ENCODE measurements at regions not wholly inside any gene's neighbourhood (a gene's known extent, or its start where the extent isn't known, plus 50 kb on each side); places are given as distances from the start of the nearest gene placed in this dataset.
A peak's percentile ranks its signal among the peaks of the same experiment; 100 is the strongest.

DNA sequence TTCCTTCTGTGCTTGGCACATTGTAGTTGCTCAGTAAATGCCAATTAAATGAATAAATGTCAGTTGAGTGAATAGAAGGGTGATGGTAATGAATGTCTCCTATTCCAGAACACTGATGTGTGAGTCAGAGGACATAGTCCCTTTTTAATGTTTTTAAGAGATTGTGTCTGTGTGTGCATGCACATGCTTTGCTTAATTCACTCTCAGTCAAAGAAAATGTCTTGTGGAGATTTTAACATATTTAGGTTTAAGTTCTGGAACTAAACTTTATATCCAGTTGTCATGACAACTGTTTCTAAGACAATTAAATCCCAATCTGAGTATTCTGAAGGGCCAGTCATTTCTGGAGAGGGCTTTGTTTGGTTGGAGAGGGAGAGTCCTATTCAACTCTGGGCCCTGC, 255.3 kb upstream of the CDH11 start:
- Histone ChIP-seq H3K36me3 (ENCODE audit: control insufficient read depth, insufficient read depth, low read length) (no peaks in the 10 kb centered on the region), H3K27me3 (ENCODE audit: control insufficient read depth, insufficient read depth, low read length) (no peaks in the 10 kb centered on the region), H3K4me3 (ENCODE audit: low read depth, low read length) (no peak overlapping the region)
- DNase-seq (ENCODE audit: low read depth) (peak; percentile 33), FAIRE-seq (no peak)
- TF ChIP-seq, protein P1, sequence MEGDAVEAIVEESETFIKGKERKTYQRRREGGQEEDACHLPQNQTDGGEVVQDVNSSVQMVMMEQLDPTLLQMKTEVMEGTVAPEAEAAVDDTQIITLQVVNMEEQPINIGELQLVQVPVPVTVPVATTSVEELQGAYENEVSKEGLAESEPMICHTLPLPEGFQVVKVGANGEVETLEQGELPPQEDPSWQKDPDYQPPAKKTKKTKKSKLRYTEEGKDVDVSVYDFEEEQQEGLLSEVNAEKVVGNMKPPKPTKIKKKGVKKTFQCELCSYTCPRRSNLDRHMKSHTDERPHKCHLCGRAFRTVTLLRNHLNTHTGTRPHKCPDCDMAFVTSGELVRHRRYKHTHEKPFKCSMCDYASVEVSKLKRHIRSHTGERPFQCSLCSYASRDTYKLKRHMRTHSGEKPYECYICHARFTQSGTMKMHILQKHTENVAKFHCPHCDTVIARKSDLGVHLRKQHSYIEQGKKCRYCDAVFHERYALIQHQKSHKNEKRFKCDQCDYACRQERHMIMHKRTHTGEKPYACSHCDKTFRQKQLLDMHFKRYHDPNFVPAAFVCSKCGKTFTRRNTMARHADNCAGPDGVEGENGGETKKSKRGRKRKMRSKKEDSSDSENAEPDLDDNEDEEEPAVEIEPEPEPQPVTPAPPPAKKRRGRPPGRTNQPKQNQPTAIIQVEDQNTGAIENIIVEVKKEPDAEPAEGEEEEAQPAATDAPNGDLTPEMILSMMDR (IDR thresholded peaks at IDR 0.05; ENCODE audit: insufficient read depth, low read length, severe bottlenecking) = no peak

DNA sequence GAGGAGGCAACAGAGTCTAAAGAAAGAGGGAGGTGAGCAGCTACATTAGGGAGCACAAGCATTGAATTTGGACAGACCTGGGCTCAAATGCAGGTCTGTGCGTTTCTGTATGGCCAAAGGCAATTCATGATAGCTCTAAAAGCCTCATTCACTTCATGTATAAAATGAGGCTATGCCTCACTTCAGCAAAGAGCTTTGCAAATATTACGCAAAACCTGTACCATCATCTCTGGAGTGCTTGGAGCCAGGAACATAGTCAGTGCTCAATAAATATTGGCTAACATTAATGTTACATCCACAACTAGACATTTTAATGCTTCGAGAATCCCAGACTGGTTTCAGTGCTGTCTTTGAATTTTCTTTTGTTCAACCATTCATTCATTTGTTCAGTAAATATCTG, 254.7 kb upstream of the CDH11 start:
- FAIRE-seq = no peak
- DNase-seq (ENCODE audit: low read depth) = peak; percentile 74
- Histone ChIP-seq H3K4me3 (ENCODE audit: low read depth, low read length) (no peak overlapping the region), H3K27me3 (ENCODE audit: control insufficient read depth, insufficient read depth, low read length) (no peaks in the 10 kb centered on the region), H3K36me3 (ENCODE audit: control insufficient read depth, insufficient read depth, low read length) (no peaks in the 10 kb centered on the region)
- TF ChIP-seq, protein P1 (IDR thresholded peaks at IDR 0.05; ENCODE audit: insufficient read depth, low read length, severe bottlenecking) = no peak

DNA sequence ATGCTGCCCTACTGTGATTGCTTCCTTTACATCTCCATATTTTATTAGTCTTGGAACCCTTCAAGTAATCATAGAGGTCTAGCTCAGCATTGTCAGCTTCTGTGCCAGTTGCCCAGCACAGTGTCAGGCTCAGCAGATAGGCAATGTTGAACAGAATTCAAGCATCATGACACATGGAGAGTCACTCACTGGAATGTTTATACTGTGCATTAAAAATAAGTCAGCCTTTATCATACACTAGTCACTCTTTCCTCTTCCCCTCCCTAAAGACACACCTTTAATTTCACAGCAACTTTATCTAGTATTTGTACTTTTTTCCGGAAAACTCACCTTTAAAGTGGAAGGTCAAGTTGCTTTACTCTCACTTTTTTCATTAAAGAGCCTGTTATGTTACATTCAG, 253.8 kb upstream of the CDH11 start:
- FAIRE-seq = peak; percentile 47
- TF ChIP-seq, protein P1 (IDR thresholded peaks at IDR 0.05; ENCODE audit: insufficient read depth, low read length, severe bottlenecking) = no peak
- H3K27me3 ChIP-seq (ENCODE audit: control insufficient read depth, insufficient read depth, low read length) = no peaks in the 10 kb centered on the region
- peak; percentile 92 for DNase-seq (ENCODE audit: low read depth)
- no peaks in the 10 kb centered on the region for H3K36me3 ChIP-seq (ENCODE audit: control insufficient read depth, insufficient read depth, low read length)
- H3K4me3 ChIP-seq (ENCODE audit: low read depth, low read length) = no peak overlapping the region

DNA sequence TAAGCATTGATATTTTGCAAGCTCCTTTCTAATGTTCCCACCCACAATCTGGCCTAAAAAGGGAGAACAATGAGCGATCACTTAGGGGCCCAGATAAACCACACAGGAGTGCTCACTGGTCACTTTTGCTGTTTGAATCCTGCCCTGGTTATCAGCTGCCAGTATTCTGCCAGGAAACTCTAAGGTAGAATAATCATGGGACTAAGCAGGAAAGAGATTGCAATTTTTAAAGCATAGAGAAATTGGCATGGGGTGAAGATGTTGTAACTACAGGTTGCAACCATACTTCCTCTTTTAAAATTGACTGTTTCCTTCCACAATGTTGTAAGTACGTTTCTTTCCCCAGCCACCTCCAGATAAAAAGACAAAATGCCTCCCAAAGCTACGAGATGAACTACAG, 251.2 kb upstream of the CDH11 start:
- Histone ChIP-seq H3K27me3 (ENCODE audit: control insufficient read depth, insufficient read depth, low read length) (no peaks in the 10 kb centered on the region), H3K4me3 (ENCODE audit: low read depth, low read length) (no peak overlapping the region), H3K36me3 (ENCODE audit: control insufficient read depth, insufficient read depth, low read length) (no peaks in the 10 kb centered on the region)
- no peak for FAIRE-seq
- DNase-seq (ENCODE audit: low read depth) = no peak
- TF ChIP-seq, protein P1 (IDR thresholded peaks at IDR 0.05; ENCODE audit: insufficient read depth, low read length, severe bottlenecking) = no peak

DNA sequence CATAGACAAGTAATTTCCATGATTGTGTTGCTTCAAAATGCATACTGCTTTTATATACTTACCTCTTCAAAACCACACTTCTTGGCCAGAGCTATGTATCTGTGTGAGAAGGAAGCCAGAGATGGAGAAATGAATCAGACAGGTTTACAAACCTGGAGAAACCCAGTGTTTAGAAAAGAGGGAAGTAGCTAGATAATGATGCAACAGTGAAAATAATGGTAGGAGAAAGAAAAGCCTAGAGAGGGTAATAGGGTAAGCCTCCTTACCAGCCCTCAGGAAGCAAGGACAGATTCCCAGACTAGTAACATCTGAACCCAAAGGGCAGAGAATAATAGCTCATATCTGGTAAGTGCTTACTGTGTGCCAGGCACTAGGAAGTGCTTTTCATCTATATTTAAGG, 250.3 kb upstream of the CDH11 start:
- peak; percentile 28 for DNase-seq (ENCODE audit: low read depth)
- no peaks in the 10 kb centered on the region for H3K36me3 ChIP-seq (ENCODE audit: control insufficient read depth, insufficient read depth, low read length)
- FAIRE-seq = no peak
- TF ChIP-seq, protein P1 (IDR thresholded peaks at IDR 0.05; ENCODE audit: insufficient read depth, low read length, severe bottlenecking) = no peak
- no peak overlapping the region for H3K4me3 ChIP-seq (ENCODE audit: low read depth, low read length)
- no peaks in the 10 kb centered on the region for H3K27me3 ChIP-seq (ENCODE audit: control insufficient read depth, insufficient read depth, low read length)

All from bronchial epithelial cell (primary cell).